ENCODE measurements at regions not wholly inside any gene's neighbourhood (a gene's known extent, or its start where the extent isn't known, plus 50 kb on each side); places are given as distances from the start of the nearest gene placed in this dataset.

DNA sequence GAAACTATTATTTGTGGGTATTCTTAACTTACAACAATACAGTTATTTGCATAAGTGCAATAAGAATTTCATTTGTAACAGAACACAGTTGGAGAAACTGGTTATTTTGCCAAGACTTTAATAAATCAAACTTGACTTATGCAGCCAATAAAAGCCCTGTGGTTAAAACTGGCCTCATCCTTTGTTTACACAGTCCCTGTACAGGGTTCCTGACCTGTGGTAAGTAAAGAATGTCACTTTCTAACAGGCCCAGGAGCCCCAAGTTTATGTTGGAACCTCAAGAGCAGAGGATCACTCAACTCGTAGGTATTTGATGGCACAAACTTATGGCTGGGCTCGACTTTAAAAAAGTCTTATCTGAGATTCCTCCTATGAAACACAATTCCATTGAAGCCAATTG is 88.6 kb upstream of the PTCHD1 start:
- TF ChIP-seq, protein P1, sequence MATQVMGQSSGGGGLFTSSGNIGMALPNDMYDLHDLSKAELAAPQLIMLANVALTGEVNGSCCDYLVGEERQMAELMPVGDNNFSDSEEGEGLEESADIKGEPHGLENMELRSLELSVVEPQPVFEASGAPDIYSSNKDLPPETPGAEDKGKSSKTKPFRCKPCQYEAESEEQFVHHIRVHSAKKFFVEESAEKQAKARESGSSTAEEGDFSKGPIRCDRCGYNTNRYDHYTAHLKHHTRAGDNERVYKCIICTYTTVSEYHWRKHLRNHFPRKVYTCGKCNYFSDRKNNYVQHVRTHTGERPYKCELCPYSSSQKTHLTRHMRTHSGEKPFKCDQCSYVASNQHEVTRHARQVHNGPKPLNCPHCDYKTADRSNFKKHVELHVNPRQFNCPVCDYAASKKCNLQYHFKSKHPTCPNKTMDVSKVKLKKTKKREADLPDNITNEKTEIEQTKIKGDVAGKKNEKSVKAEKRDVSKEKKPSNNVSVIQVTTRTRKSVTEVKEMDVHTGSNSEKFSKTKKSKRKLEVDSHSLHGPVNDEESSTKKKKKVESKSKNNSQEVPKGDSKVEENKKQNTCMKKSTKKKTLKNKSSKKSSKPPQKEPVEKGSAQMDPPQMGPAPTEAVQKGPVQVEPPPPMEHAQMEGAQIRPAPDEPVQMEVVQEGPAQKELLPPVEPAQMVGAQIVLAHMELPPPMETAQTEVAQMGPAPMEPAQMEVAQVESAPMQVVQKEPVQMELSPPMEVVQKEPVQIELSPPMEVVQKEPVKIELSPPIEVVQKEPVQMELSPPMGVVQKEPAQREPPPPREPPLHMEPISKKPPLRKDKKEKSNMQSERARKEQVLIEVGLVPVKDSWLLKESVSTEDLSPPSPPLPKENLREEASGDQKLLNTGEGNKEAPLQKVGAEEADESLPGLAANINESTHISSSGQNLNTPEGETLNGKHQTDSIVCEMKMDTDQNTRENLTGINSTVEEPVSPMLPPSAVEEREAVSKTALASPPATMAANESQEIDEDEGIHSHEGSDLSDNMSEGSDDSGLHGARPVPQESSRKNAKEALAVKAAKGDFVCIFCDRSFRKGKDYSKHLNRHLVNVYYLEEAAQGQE (IDR thresholded peaks at IDR 0.05; ENCODE audit: low read depth, low read length): no peak
- TF ChIP-seq GATA2 (CRISPR knock-in tag; IDR thresholded peaks at IDR 0.05): no peak
- TF ChIP-seq, protein P2, sequence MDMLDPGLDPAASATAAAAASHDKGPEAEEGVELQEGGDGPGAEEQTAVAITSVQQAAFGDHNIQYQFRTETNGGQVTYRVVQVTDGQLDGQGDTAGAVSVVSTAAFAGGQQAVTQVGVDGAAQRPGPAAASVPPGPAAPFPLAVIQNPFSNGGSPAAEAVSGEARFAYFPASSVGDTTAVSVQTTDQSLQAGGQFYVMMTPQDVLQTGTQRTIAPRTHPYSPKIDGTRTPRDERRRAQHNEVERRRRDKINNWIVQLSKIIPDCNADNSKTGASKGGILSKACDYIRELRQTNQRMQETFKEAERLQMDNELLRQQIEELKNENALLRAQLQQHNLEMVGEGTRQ (IDR thresholded peaks at IDR 0.05; ENCODE audit: borderline replicate concordance, low read depth, low read length): no peak
- TF ChIP-seq EP300 (IDR thresholded peaks at IDR 0.05; ENCODE audit: borderline replicate concordance in 1 of 2, low read depth in 1 of 2, low read length in 1 of 2): no peak
- TF ChIP-seq, protein P3, sequence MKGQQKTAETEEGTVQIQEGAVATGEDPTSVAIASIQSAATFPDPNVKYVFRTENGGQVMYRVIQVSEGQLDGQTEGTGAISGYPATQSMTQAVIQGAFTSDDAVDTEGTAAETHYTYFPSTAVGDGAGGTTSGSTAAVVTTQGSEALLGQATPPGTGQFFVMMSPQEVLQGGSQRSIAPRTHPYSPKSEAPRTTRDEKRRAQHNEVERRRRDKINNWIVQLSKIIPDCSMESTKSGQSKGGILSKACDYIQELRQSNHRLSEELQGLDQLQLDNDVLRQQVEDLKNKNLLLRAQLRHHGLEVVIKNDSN (IDR thresholded peaks at IDR 0.05; ENCODE audit: borderline replicate concordance, low read depth): no peak
- TF ChIP-seq RFX5 (IDR thresholded peaks at IDR 0.05; ENCODE audit: low read length): no peak
- TF ChIP-seq, protein P4, sequence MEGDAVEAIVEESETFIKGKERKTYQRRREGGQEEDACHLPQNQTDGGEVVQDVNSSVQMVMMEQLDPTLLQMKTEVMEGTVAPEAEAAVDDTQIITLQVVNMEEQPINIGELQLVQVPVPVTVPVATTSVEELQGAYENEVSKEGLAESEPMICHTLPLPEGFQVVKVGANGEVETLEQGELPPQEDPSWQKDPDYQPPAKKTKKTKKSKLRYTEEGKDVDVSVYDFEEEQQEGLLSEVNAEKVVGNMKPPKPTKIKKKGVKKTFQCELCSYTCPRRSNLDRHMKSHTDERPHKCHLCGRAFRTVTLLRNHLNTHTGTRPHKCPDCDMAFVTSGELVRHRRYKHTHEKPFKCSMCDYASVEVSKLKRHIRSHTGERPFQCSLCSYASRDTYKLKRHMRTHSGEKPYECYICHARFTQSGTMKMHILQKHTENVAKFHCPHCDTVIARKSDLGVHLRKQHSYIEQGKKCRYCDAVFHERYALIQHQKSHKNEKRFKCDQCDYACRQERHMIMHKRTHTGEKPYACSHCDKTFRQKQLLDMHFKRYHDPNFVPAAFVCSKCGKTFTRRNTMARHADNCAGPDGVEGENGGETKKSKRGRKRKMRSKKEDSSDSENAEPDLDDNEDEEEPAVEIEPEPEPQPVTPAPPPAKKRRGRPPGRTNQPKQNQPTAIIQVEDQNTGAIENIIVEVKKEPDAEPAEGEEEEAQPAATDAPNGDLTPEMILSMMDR (IDR thresholded peaks at IDR 0.05): no peak
- no peak for TF ChIP-seq YY1 (IDR thresholded peaks at IDR 0.05; ENCODE audit: low read depth)
- no peak for TF ChIP-seq TCF12 (IDR thresholded peaks at IDR 0.05)
- TF ChIP-seq POLR2AphosphoS5 (IDR thresholded peaks at IDR 0.05; ENCODE audit: low read depth, low read length): no peak
- TF ChIP-seq RCOR1 (IDR thresholded peaks at IDR 0.05; ENCODE audit: low read length): no peak
